ENCODE measurements at regions not wholly inside any gene's neighbourhood (a gene's known extent, or its start where the extent isn't known, plus 50 kb on each side); places are given as distances from the start of the nearest gene placed in this dataset.

- TF ChIP-seq CTCF (IDR thresholded peaks at IDR 0.05; ENCODE audit: low read depth, low read length, poor library complexity, severe bottlenecking), result no peak
- TF ChIP-seq EZH2phosphoT487 (IDR thresholded peaks at IDR 0.05; ENCODE audit: borderline replicate concordance, low read length), result no peak
Observed at GRCh38 chr13:74778087-74778486, 643.9 kb upstream of the KLF12 start.
